NCI-H2227 (cell line): ENCODE measurements at regions not wholly inside any gene's neighbourhood (a gene's known extent, or its start where the extent isn't known, plus 50 kb on each side); places are given as distances from the start of the nearest gene placed in this dataset.
A peak's percentile ranks its signal among the peaks of the same experiment; 100 is the strongest.
"Not testable (repeated sequence)": the region's sequence is repeated elsewhere in the genome, so short reads cannot be mapped to it uniquely, and the experiment has no call there.

Source experiments
- DNase-seq: peaks from one replicate; lab custom pipeline; 2025; ENCODE audit not compliant: unreplicated experiment; lab: John Stamatoyannopoulos, UW

GRCh38 chr10:61020420-61021158 lies 76.6 kb upstream of the RHOBTB1 start:
- DNase-seq: no peak

GRCh38 chr10:61018146-61018545 lies 74.2 kb upstream of the RHOBTB1 start:
- no peak for DNase-seq

GRCh38 chr10:61016630-61017029 lies 72.6 kb upstream of the RHOBTB1 start:
- no peak for DNase-seq

- DNase-seq: no peak
Observed at GRCh38 chr10:61016007-61016406, 72.0 kb upstream of the RHOBTB1 start.

- DNase-seq: no peak
Observed at GRCh38 chr10:61010863-61011262, 66.9 kb upstream of the RHOBTB1 start.

GRCh38 chr10:61003069-61003468 lies 59.1 kb upstream of the RHOBTB1 start:
- DNase-seq: not testable (repeated sequence)

- no peak for DNase-seq
Observed at GRCh38 chr10:61001731-61002122, 57.7 kb upstream of the RHOBTB1 start.

GRCh38 chr10:61000769-61001730 lies 57.1 kb upstream of the RHOBTB1 start:
- peak; percentile 72 for DNase-seq

- no peak for DNase-seq
Observed at GRCh38 chr10:60998932-60999331, 54.9 kb upstream of the RHOBTB1 start.

GRCh38 chr10:60994128-60994527 lies 50.1 kb upstream of the RHOBTB1 start:
- DNase-seq: no peak
